ENCODE measurements at regions not wholly inside any gene's neighbourhood (a gene's known extent, or its start where the extent isn't known, plus 50 kb on each side); places are given as distances from the start of the nearest gene placed in this dataset.

GRCh38 chr2:120966510-120967254 lies 231.0 kb downstream of the GLI2 start:
- no peaks in the 10 kb centered on the region for H3K27me3 ChIP-seq
- H3K36me3 ChIP-seq, result no peaks in the 10 kb centered on the region

GRCh38 chr2:120968307-120969015 lies 232.8 kb downstream of the GLI2 start:
- peaks cover 8% of the 10 kb centered on the region; the same call in 1 of the 2 replicates for H3K9me3 ChIP-seq

More at GRCh38 chr2:120966510-120967254, 231.0 kb downstream of the GLI2 start:
- Histone ChIP-seq H3K4me1 (peaks cover 19% of the 10 kb centered on the region), H3K9ac (no peak overlapping the region), H4K20me1 (no peaks in the 10 kb centered on the region), H3K4me3 (no peak overlapping the region), H3K9me3 (peaks cover 8% of the 10 kb centered on the region; the same call in 1 of the 2 replicates), H3K4me2 (no peak overlapping the region), H3K27ac (no peak overlapping the region)
- no peak for TF ChIP-seq Cebpa-rat (IDR thresholded peaks at IDR 0.05)

GRCh38 chr2:120969613-120970355 lies 234.1 kb downstream of the GLI2 start:
- peaks cover 8% of the 10 kb centered on the region; the same call in 1 of the 2 replicates for H3K9me3 ChIP-seq
- H3K4me1 ChIP-seq, result peaks cover 18% of the 10 kb centered on the region
- no peak overlapping the region for H3K9ac ChIP-seq
- no peaks in the 10 kb centered on the region for H3K36me3 ChIP-seq
- no peak for TF ChIP-seq Cebpa-rat (IDR thresholded peaks at IDR 0.05)
- no peaks in the 10 kb centered on the region for H4K20me1 ChIP-seq
- no peak overlapping the region for H3K27ac ChIP-seq
- H3K27me3 ChIP-seq, result no peaks in the 10 kb centered on the region
- H3K4me2 ChIP-seq, result peak overlapping the region; percentile 17; the same call in 1 of the 2 replicates
- H3K4me3 ChIP-seq, result no peak overlapping the region

More at GRCh38 chr2:120968307-120969015, 232.8 kb downstream of the GLI2 start:
- Histone ChIP-seq H4K20me1 (no peaks in the 10 kb centered on the region), H3K27me3 (no peaks in the 10 kb centered on the region), H3K4me2 (no peak overlapping the region), H3K9ac (no peak overlapping the region), H3K36me3 (no peaks in the 10 kb centered on the region), H3K4me1 (peaks cover 19% of the 10 kb centered on the region), H3K27ac (no peak overlapping the region), H3K4me3 (no peak overlapping the region)
- TF ChIP-seq Cebpa-rat (IDR thresholded peaks at IDR 0.05), result no peak

- TF ChIP-seq Cebpa-rat (IDR thresholded peaks at IDR 0.05), result no peak
- Histone ChIP-seq H3K4me1 (peaks cover 18% of the 10 kb centered on the region), H3K9ac (no peak overlapping the region), H3K27ac (no peak overlapping the region), H3K36me3 (no peaks in the 10 kb centered on the region), H3K27me3 (no peaks in the 10 kb centered on the region), H3K4me2 (no peak overlapping the region), H4K20me1 (no peaks in the 10 kb centered on the region), H3K9me3 (peaks cover 8% of the 10 kb centered on the region; the same call in 1 of the 2 replicates), H3K4me3 (no peak overlapping the region)
These were observed 236.2 kb downstream of the GLI2 start for GRCh38 chr2:120971866-120972265.

GRCh38 chr2:120972286-120972685 lies 236.6 kb downstream of the GLI2 start:
- no peaks in the 10 kb centered on the region for H4K20me1 ChIP-seq
- H3K4me3 ChIP-seq, result no peak overlapping the region
- H3K4me1 ChIP-seq, result peaks cover 18% of the 10 kb centered on the region
- H3K4me2 ChIP-seq, result no peak overlapping the region
- no peak overlapping the region for H3K9ac ChIP-seq
- no peak for TF ChIP-seq Cebpa-rat (IDR thresholded peaks at IDR 0.05)
- H3K27ac ChIP-seq, result no peak overlapping the region
- H3K36me3 ChIP-seq, result no peaks in the 10 kb centered on the region
- no peaks in the 10 kb centered on the region for H3K27me3 ChIP-seq
- H3K9me3 ChIP-seq, result peaks cover 8% of the 10 kb centered on the region; the same call in 1 of the 2 replicates

- TF ChIP-seq Cebpa-rat (IDR thresholded peaks at IDR 0.05), result no peak
- Histone ChIP-seq H3K27ac (no peak overlapping the region), H3K4me3 (no peak overlapping the region), H3K4me2 (no peak overlapping the region), H3K27me3 (no peaks in the 10 kb centered on the region), H3K9me3 (peaks cover 8% of the 10 kb centered on the region; the same call in 1 of the 2 replicates), H3K36me3 (no peaks in the 10 kb centered on the region), H4K20me1 (no peaks in the 10 kb centered on the region), H3K4me1 (peaks cover 18% of the 10 kb centered on the region), H3K9ac (no peak overlapping the region)
These were observed 237.5 kb downstream of the GLI2 start for GRCh38 chr2:120973196-120973595.

- no peaks in the 10 kb centered on the region for H3K27me3 ChIP-seq
- H3K27ac ChIP-seq, result no peak overlapping the region
- TF ChIP-seq Cebpa-rat (IDR thresholded peaks at IDR 0.05), result no peak
- H3K9me3 ChIP-seq, result peaks cover under 1% of the 10 kb centered on the region; the same call in 1 of the 2 replicates
- no peaks in the 10 kb centered on the region for H3K36me3 ChIP-seq
- no peaks in the 10 kb centered on the region for H4K20me1 ChIP-seq
- H3K4me3 ChIP-seq, result no peak overlapping the region
- peaks cover 13% of the 10 kb centered on the region for H3K4me1 ChIP-seq
- no peak overlapping the region for H3K4me2 ChIP-seq
- H3K9ac ChIP-seq, result no peak overlapping the region
These were observed 239.3 kb downstream of the GLI2 start for GRCh38 chr2:120974950-120975349.

GRCh38 chr2:120976501-120977307 lies 241.0 kb downstream of the GLI2 start:
- no peak overlapping the region for H3K4me2 ChIP-seq
- no peaks in the 10 kb centered on the region for H3K36me3 ChIP-seq
- H3K9me3 ChIP-seq, result peaks cover 2% of the 10 kb centered on the region; the same call in 1 of the 2 replicates
- H4K20me1 ChIP-seq, result no peaks in the 10 kb centered on the region
- no peak overlapping the region for H3K4me3 ChIP-seq
- 0 out of 2 replicates have a peak, but pooled peaks cover 7% of the 10 kb centered on the region for H3K4me1 ChIP-seq
- TF ChIP-seq Cebpa-rat (IDR thresholded peaks at IDR 0.05), result no peak
- no peak overlapping the region for H3K27ac ChIP-seq
- H3K27me3 ChIP-seq, result no peaks in the 10 kb centered on the region
- H3K9ac ChIP-seq, result no peak overlapping the region
